Natural killer cell (primary cell): ENCODE measurements at regions not wholly inside any gene's neighbourhood (a gene's known extent, or its start where the extent isn't known, plus 50 kb on each side); places are given as distances from the start of the nearest gene placed in this dataset.

Experiments used
- ATAC-seq, 3 donors: fragments of 150-1000 bp in 2 of 3; fragments of 200-7000 bp in 1 of 3; cut with Tn5 transposase; 1 replicate in 1 of 3; 2 replicates in 2 of 3; pipeline ENCODE4 v1.10.0; 2021; ENCODE audit warnings: mild to moderate bottlenecking in 2 of 3, moderate library complexity in 2 of 3
- DNase-seq, 2 donors: peaks; one replicate each; pipeline versions ENCODE4 v3.0.0 to v3.0.0-alpha.2; 2013 to 2021; ENCODE audit warnings: mixed read lengths in 1 of 2
- H3K27ac ChIP-seq: one replicate; pipeline ENCODE4 v1.5.1; 2013; ENCODE audit warnings: mild to moderate bottlenecking, low read length
- H3K27me3 ChIP-seq: one replicate; pipeline ENCODE4 v1.6.1; 2013; ENCODE audit warnings: low read length; ENCODE audit not compliant: control insufficient read depth, insufficient read depth
- H3K36me3 ChIP-seq: one replicate; pipeline ENCODE4 v1.6.1; 2013; ENCODE audit warnings: low read length; ENCODE audit not compliant: control insufficient read depth, insufficient read depth
- H3K4me1 ChIP-seq: one replicate; pipeline ENCODE4 v1.6.1; 2013; ENCODE audit warnings: low read length; ENCODE audit not compliant: control insufficient read depth, insufficient read depth
- H3K4me3 ChIP-seq: one replicate; pipeline ENCODE4 v1.5.1; 2013; ENCODE audit warnings: low read length
- H3K9me3 ChIP-seq: one replicate; pipeline ENCODE4 v1.6.1; 2013; ENCODE audit warnings: low read length; ENCODE audit not compliant: control insufficient read depth, insufficient read depth
- H3K27ac Mint-ChIP-seq, 2 donors: one replicate each; pipeline ENCODE4 v1.8.0; 2022; ENCODE audit warnings: mild to moderate bottlenecking in 2 of 2, mixed read lengths in 2 of 2, moderate library complexity in 1 of 2
- H3K27me3 Mint-ChIP-seq, 2 donors: one replicate each; pipeline ENCODE4 v1.8.0; 2022; ENCODE audit warnings: low read depth in 2 of 2, mixed read lengths in 2 of 2
- H3K36me3 Mint-ChIP-seq: one replicate; pipeline ENCODE4 v1.8.0; 2022; ENCODE audit warnings: mixed read lengths
- H3K4me1 Mint-ChIP-seq, 2 donors: one replicate each; pipeline ENCODE4 v1.8.0; 2022; ENCODE audit warnings: mixed read lengths in 2 of 2
- H3K4me3 Mint-ChIP-seq: one replicate; pipeline ENCODE4 v1.8.0; 2022; ENCODE audit warnings: mild to moderate bottlenecking, moderate library complexity, mixed read lengths
- H3K9me3 Mint-ChIP-seq, 2 donors: one replicate each; pipeline ENCODE4 v1.8.0; 2022; ENCODE audit warnings: mixed read lengths in 2 of 2
- WGBS: methylation state at CpG from one replicate; pipeline ENCODE4 v1.1.7; 2013; ENCODE audit warnings: missing lambda C conversion rate; ENCODE audit not compliant: insufficient coverage; 5-methylcytosine and 5-hydroxymethylcytosine counted together
- intact Hi-C: fragments of 100-400 bp; cut with micrococcal nuclease; formaldehyde crosslinking; loops from one replicate; pipeline ENCODE4 v1.14.2; 2022
- TF ChIP-seq, protein P1 (sequence below): fragments of 200-600 bp; IDR thresholded peaks from one replicate; pipeline ENCODE4 v1.8.0; 2022; ENCODE audit warnings: antibody characterized with exemption

GRCh38 chr20:52552181-52552872 is 360.7 kb upstream of the ZFP64 start:
- no peaks in the 10 kb centered on the region for H3K36me3 ChIP-seq
- Mint-ChIP-seq H3K27ac (no peak overlapping the region), H3K27me3 (peaks cover 0 to 10% of the 10 kb centered on the region in 2 donors), H3K4me1 (no peaks in the 10 kb centered on the region), H3K9me3 (peaks cover 0 to 2% of the 10 kb centered on the region in 2 donors), H3K36me3 (peaks cover 8% of the 10 kb centered on the region), H3K4me3 (no peak overlapping the region)
- no peaks in the 10 kb centered on the region for H3K27me3 ChIP-seq
- TF ChIP-seq, protein P1, sequence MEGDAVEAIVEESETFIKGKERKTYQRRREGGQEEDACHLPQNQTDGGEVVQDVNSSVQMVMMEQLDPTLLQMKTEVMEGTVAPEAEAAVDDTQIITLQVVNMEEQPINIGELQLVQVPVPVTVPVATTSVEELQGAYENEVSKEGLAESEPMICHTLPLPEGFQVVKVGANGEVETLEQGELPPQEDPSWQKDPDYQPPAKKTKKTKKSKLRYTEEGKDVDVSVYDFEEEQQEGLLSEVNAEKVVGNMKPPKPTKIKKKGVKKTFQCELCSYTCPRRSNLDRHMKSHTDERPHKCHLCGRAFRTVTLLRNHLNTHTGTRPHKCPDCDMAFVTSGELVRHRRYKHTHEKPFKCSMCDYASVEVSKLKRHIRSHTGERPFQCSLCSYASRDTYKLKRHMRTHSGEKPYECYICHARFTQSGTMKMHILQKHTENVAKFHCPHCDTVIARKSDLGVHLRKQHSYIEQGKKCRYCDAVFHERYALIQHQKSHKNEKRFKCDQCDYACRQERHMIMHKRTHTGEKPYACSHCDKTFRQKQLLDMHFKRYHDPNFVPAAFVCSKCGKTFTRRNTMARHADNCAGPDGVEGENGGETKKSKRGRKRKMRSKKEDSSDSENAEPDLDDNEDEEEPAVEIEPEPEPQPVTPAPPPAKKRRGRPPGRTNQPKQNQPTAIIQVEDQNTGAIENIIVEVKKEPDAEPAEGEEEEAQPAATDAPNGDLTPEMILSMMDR: no peak
- H3K4me3 ChIP-seq: no peak overlapping the region
- DNase-seq: no peak
- H3K9me3 ChIP-seq: no peaks in the 10 kb centered on the region
- no peak for ATAC-seq
- WGBS: 82% methylated on average over 10 of the region's 12 CpGs
- no peak overlapping the region for H3K27ac ChIP-seq
- intact Hi-C loops: no loop called here
- no peaks in the 10 kb centered on the region for H3K4me1 ChIP-seq

DNA sequence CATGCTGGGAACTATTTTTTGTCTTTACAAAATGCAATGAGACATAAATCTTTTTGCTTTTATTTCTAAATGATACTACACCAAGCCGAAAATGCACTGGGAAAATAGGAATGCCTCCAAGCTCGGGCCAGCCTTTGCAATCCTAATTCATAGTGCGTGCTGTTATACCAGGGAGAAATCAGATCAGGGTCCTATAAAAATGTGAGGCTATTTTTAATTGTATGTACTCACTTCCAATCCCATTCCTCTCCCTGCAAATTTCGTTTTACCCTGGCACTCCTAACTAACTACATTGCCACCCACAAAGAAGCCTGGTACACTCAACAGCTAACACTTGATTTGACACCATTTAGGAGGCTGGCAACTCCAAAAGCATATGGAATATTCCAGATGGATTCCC is 350.6 kb upstream of the ZFP64 start:
- Mint-ChIP-seq H3K9me3 (peaks cover 2 to 3% of the 10 kb centered on the region in 2 donors), H3K4me1 (no peaks in the 10 kb centered on the region), H3K36me3 (no peaks in the 10 kb centered on the region), H3K27me3 (peaks cover 7 to 11% of the 10 kb centered on the region in 2 donors), H3K27ac (no peak overlapping the region), H3K4me3 (no peak overlapping the region)
- no peaks in the 10 kb centered on the region for H3K36me3 ChIP-seq
- no peaks in the 10 kb centered on the region for H3K9me3 ChIP-seq
- H3K4me1 ChIP-seq: no peaks in the 10 kb centered on the region
- no peak overlapping the region for H3K27ac ChIP-seq
- 64% methylated on average over 4 of the region's 4 CpGs for WGBS
- intact Hi-C loops: no loop called here
- no peak for DNase-seq
- H3K4me3 ChIP-seq: no peak overlapping the region
- H3K27me3 ChIP-seq: peaks cover 2% of the 10 kb centered on the region
- TF ChIP-seq, protein P1: no peak
- no peak for ATAC-seq

DNA sequence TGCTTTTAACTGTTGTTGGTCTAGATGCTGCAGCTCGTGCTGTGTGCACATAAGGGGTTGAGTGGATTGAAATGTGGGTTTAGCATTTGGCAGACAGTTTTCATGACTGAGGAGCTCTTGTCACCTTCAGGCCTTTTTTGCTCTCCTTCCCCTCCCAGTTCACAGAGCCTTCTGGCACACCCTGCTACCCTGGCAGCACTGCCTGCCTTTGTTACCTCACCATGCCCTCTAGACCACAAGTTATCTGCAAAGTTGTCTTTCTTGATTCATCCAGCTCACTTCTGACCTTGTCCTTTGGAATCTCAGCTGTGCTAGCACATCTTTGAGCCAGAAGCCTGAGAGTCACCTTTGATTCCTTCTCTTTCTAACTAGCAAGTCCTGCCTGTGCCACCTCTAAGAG is 348.9 kb upstream of the ZFP64 start:
- no peak overlapping the region for H3K27ac Mint-ChIP-seq
- no peak overlapping the region for H3K4me3 Mint-ChIP-seq
- peaks cover 6% of the 10 kb centered on the region for H3K27me3 ChIP-seq
- peaks cover 7 to 11% of the 10 kb centered on the region in 2 donors for H3K27me3 Mint-ChIP-seq
- no peaks in the 10 kb centered on the region for H3K36me3 ChIP-seq
- intact Hi-C loops: no loop called here
- no peak overlapping the region for H3K27ac ChIP-seq
- TF ChIP-seq, protein P1: no peak
- no peaks in the 10 kb centered on the region for H3K4me1 ChIP-seq
- no peaks in the 10 kb centered on the region for H3K9me3 ChIP-seq
- ATAC-seq (no peak), DNase-seq (peak in 1 of 2 donors; percentile 7)
- H3K9me3 Mint-ChIP-seq: peaks cover 0 to 2% of the 10 kb centered on the region in 2 donors
- no peaks in the 10 kb centered on the region for H3K36me3 Mint-ChIP-seq
- WGBS: 70% methylated on average over 1 of the region's 1 CpG
- no peak overlapping the region for H3K4me3 ChIP-seq
- H3K4me1 Mint-ChIP-seq: no peaks in the 10 kb centered on the region

GRCh38 chr20:52539891-52540290 is 348.3 kb upstream of the ZFP64 start:
- ATAC-seq: no peak
- 0% methylated on average over 1 of the region's 2 CpGs for WGBS

More at GRCh38 chr20:52539891-52540290, 348.3 kb upstream of the ZFP64 start:
- H3K27me3 Mint-ChIP-seq: peaks cover 7 to 11% of the 10 kb centered on the region in 2 donors
- no peak overlapping the region for H3K27ac Mint-ChIP-seq
- Histone ChIP-seq H3K36me3 (no peaks in the 10 kb centered on the region), H3K27ac (no peak overlapping the region), H3K9me3 (no peaks in the 10 kb centered on the region), H3K4me1 (no peaks in the 10 kb centered on the region), H3K4me3 (no peak overlapping the region), H3K27me3 (peaks cover 6% of the 10 kb centered on the region)
- H3K4me3 Mint-ChIP-seq: no peak overlapping the region
- H3K4me1 Mint-ChIP-seq: no peaks in the 10 kb centered on the region
- DNase-seq: peak in 1 of 2 donors; percentile 9
- no peaks in the 10 kb centered on the region for H3K36me3 Mint-ChIP-seq
- TF ChIP-seq, protein P1: no peak
- intact Hi-C loops: no loop called here
- peaks cover 0 to 2% of the 10 kb centered on the region in 2 donors for H3K9me3 Mint-ChIP-seq
